ENCODE measurements at regions not wholly inside any gene's neighbourhood (a gene's known extent, or its start where the extent isn't known, plus 50 kb on each side); places are given as distances from the start of the nearest gene placed in this dataset.

- peak in 1 of 2 donors; percentile 11 for DNase-seq
These were observed 101.4 kb upstream of the RTL1 start for GRCh38 chr14:101004954-101005353.

GRCh38 chr14:101005447-101005846 lies 101.9 kb upstream of the RTL1 start:
- peak; percentile 41 to 42 for DNase-seq

- DNase-seq: no peak
These were observed 102.5 kb upstream of the RTL1 start for GRCh38 chr14:101006008-101006407.

GRCh38 chr14:101007004-101007614 lies 103.6 kb upstream of the RTL1 start:
- DNase-seq: no peak

GRCh38 chr14:101007765-101008164 lies 104.2 kb upstream of the RTL1 start:
- no peak for DNase-seq

GRCh38 chr14:101008196-101008595 lies 104.7 kb upstream of the RTL1 start:
- no peak for DNase-seq

GRCh38 chr14:101008631-101009336 lies 105.3 kb upstream of the RTL1 start:
- no peak for DNase-seq

GRCh38 chr14:101009531-101009930 lies 106.0 kb upstream of the RTL1 start:
- DNase-seq: no peak

- no peak for DNase-seq
These were observed 106.8 kb upstream of the RTL1 start for GRCh38 chr14:101010293-101010692.

GRCh38 chr14:101010835-101011234 lies 107.3 kb upstream of the RTL1 start:
- no peak for DNase-seq

- DNase-seq: no peak
These were observed 113.7 kb upstream of the RTL1 start for GRCh38 chr14:101017209-101017608.

- no peak for DNase-seq
These were observed 114.5 kb upstream of the RTL1 start for GRCh38 chr14:101017806-101018560.

GRCh38 chr14:101018561-101019290 lies 115.2 kb upstream of the RTL1 start:
- no peak for DNase-seq

- DNase-seq: no peak
These were observed 116.0 kb upstream of the RTL1 start for GRCh38 chr14:101019541-101019940.

- DNase-seq: no peak
These were observed 116.6 kb upstream of the RTL1 start for GRCh38 chr14:101019990-101020710.

- DNase-seq: no peak
These were observed 117.4 kb upstream of the RTL1 start for GRCh38 chr14:101020834-101021370.

GRCh38 chr14:101022121-101022520 lies 118.6 kb upstream of the RTL1 start:
- no peak for DNase-seq

GRCh38 chr14:101022916-101023435 lies 119.5 kb upstream of the RTL1 start:
- DNase-seq: no peak

GRCh38 chr14:101024686-101025085 lies 121.2 kb upstream of the RTL1 start:
- no peak for DNase-seq

GRCh38 chr14:101025131-101025530 lies 121.6 kb upstream of the RTL1 start:
- no peak for DNase-seq

- no peak for DNase-seq
These were observed 122.2 kb upstream of the RTL1 start for GRCh38 chr14:101025696-101026095.

- DNase-seq: no peak
These were observed 122.8 kb upstream of the RTL1 start for GRCh38 chr14:101026341-101026740.

Data from inflammatory macrophage treated with lipopolysaccharide for 1 hour (primary cell).